Nephron (organoid): ENCODE measurements at regions not wholly inside any gene's neighbourhood (a gene's known extent, or its start where the extent isn't known, plus 50 kb on each side); places are given as distances from the start of the nearest gene placed in this dataset.
"Not testable (repeated sequence)": the region's sequence is repeated elsewhere in the genome, so short reads cannot be mapped to it uniquely, and the experiment has no call there.

ENCODE experiments used
- H3K27ac Mint-ChIP-seq, 3 experiments: 2 replicates each; pipeline ENCODE4 v1.8.0; 2020; ENCODE audit warnings: mixed read lengths in 3 of 3, mild to moderate bottlenecking in 2 of 3, moderate library complexity in 1 of 3
- H3K27me3 Mint-ChIP-seq: 2 replicates; pipeline ENCODE4 v1.8.0; 2021; ENCODE audit warnings: low read depth, mild to moderate bottlenecking, moderate library complexity, mixed read lengths
- H3K36me3 Mint-ChIP-seq: 2 replicates; pipeline ENCODE4 v1.8.0; 2020; ENCODE audit warnings: low read depth, mixed read lengths
- H3K4me1 Mint-ChIP-seq: 2 replicates; pipeline ENCODE4 v1.8.0; 2020; ENCODE audit warnings: mixed read lengths
- H3K4me3 Mint-ChIP-seq, 3 experiments: 2 replicates each; pipeline ENCODE4 v1.8.0; 2020; ENCODE audit warnings: mild to moderate bottlenecking in 3 of 3, mixed read lengths in 3 of 3, moderate library complexity in 2 of 3
- H3K9me3 Mint-ChIP-seq: 2 replicates; pipeline ENCODE4 v1.8.0; 2020; ENCODE audit warnings: mixed read lengths
- CTCF ChIP-seq, 3 experiments: fragments of 200-600 bp; sonication (generic); IDR thresholded peaks; one replicate each; pipeline ENCODE4 v1.5.0; 2021; ENCODE audit warnings: antibody characterized with exemption in 3 of 3; ENCODE audit not compliant: unreplicated experiment in 3 of 3

DNA sequence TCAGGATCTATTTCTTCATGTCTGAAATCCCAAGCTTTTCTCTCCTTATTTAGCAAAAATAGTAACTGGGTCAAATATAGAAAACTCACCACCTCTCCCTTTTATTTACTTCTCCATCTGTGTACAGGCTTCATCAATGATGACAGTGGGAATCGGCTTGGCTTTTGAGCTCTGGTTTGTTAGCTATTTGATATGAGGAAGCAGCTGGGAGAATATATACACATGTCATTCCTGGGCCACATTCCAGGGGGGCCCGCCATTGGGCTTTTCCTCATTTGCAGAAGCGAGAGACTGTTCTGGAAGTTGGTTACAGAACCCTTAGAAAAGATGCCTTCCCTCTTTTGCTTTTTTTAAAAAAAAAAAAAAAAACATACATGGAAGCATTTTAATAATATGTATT lies 107.4 kb upstream of the F9 start:
- no peaks in the 10 kb centered on the region for H3K9me3 Mint-ChIP-seq
- H3K27ac Mint-ChIP-seq = peak overlapping the region; percentile 25 to 73 (median 64)
- H3K27me3 Mint-ChIP-seq = no peaks in the 10 kb centered on the region
- peak overlapping the region in 1 of 3 experiments; percentile 5 for H3K4me3 Mint-ChIP-seq
- no peak for TF ChIP-seq CTCF (IDR thresholded peaks at IDR 0.05; ENCODE audit: unreplicated experiment in 3 of 3)
- H3K36me3 Mint-ChIP-seq = no peaks in the 10 kb centered on the region
- peaks cover 36% of the 10 kb centered on the region for H3K4me1 Mint-ChIP-seq

DNA sequence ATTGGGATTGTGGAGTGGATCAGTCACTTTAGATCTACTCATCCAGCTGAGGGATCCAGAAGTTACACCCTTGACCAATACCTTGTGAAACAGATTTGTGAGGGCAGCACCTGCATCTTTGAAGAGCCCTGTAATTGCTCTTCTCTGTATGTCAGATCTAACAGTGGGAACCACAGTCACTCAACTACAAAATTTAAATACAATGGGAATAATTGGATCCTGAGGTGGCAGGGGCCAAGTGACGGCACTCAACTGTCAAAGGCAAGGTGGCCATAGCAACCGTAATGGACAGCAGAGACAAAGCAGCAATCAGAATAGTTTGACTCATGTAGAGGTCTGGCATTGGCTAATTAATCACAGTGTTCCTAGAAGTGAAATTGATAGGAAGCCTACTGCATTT lies 132.3 kb upstream of the F9 start:
- H3K27ac Mint-ChIP-seq, H3K4me1 Mint-ChIP-seq, H3K4me3 Mint-ChIP-seq, H3K27me3 Mint-ChIP-seq, H3K36me3 Mint-ChIP-seq: not testable (repeated sequence)
- H3K9me3 Mint-ChIP-seq = peaks cover 24% of the 10 kb centered on the region

GRCh38 chrX:139388254-139388653 lies 142.3 kb upstream of the F9 start:
- Mint-ChIP-seq H3K4me3 (no peak overlapping the region), H3K4me1 (no peaks in the 10 kb centered on the region), H3K27ac (no peak overlapping the region), H3K36me3 (no peaks in the 10 kb centered on the region), H3K27me3 (no peaks in the 10 kb centered on the region), H3K9me3 (no peaks in the 10 kb centered on the region)
- no peak for TF ChIP-seq CTCF (IDR thresholded peaks at IDR 0.05; ENCODE audit: unreplicated experiment in 3 of 3)

GRCh38 chrX:139382529-139382928 lies 148.0 kb upstream of the F9 start:
- H3K36me3 Mint-ChIP-seq = no peaks in the 10 kb centered on the region
- no peaks in the 10 kb centered on the region for H3K4me1 Mint-ChIP-seq
- H3K9me3 Mint-ChIP-seq = peaks cover 2% of the 10 kb centered on the region
- H3K4me3 Mint-ChIP-seq = no peak overlapping the region
- no peaks in the 10 kb centered on the region for H3K27me3 Mint-ChIP-seq
- TF ChIP-seq CTCF (IDR thresholded peaks at IDR 0.05; ENCODE audit: unreplicated experiment in 3 of 3) = no peak
- H3K27ac Mint-ChIP-seq = no peak overlapping the region

DNA sequence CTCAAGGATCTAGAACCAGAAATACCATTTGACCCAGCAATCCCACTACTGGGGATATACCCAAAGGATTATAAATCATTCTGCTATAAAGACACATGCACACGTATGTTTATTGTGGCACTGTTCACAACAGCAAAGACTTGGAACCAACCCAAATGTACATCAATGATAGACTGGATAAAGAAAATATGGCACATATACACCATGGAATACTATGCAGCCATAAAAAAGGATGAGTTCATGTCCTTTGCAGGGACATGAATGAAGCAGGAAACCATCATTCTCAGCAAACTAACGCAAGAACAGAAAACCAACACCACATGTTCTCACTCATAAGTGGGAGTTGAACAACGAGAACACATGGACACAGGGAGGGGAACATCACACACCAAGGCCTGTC lies 154.0 kb upstream of the F9 start:
- not testable (repeated sequence) for H3K4me1 Mint-ChIP-seq, H3K9me3 Mint-ChIP-seq, H3K36me3 Mint-ChIP-seq, H3K27me3 Mint-ChIP-seq, H3K27ac Mint-ChIP-seq, H3K4me3 Mint-ChIP-seq

DNA sequence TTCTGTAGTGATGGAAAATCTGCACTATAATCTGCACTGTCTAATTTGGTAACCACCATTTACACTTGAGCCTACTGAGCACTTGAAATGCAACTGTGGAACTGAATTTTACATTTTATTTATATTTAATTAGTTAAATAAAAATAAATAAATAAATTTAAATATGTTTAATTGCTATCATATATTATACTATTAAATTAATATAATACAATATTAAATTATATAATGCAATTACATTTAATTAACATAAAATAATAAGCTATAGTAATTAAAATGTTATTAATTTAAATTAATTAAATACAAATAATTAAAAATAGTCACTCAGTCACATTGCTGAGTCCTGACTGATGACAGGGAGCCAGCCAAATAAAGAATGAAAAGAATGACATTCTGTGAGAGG lies 170.2 kb upstream of the F9 start:
- Mint-ChIP-seq H3K27me3 (no peaks in the 10 kb centered on the region), H3K36me3 (no peaks in the 10 kb centered on the region), H3K4me3 (no peak overlapping the region), H3K9me3 (no peaks in the 10 kb centered on the region), H3K4me1 (no peaks in the 10 kb centered on the region), H3K27ac (no peak overlapping the region)
- TF ChIP-seq CTCF (IDR thresholded peaks at IDR 0.05; ENCODE audit: unreplicated experiment in 3 of 3) = no peak

DNA sequence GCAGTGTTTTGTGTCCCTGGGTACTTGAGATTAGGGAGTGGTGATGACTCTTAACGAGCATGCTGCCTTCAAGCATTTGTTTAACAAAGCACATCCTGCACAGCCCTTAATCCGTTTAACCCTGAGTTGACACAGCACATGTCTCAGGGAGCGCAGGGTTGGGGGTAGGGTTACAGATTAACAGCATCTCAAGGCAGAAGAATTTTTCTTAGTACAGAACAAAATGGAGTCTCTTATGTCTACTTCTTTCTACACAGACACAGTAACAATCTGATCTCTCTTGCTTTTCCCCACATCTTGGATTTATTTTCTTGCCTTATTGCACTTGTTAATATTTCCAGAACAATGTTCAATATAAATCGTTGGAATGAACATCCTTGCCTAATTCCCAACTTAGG lies 187.9 kb upstream of the F9 start:
- H3K4me1 Mint-ChIP-seq, H3K36me3 Mint-ChIP-seq, H3K27ac Mint-ChIP-seq, H3K27me3 Mint-ChIP-seq, H3K9me3 Mint-ChIP-seq, H3K4me3 Mint-ChIP-seq: not testable (repeated sequence)

DNA sequence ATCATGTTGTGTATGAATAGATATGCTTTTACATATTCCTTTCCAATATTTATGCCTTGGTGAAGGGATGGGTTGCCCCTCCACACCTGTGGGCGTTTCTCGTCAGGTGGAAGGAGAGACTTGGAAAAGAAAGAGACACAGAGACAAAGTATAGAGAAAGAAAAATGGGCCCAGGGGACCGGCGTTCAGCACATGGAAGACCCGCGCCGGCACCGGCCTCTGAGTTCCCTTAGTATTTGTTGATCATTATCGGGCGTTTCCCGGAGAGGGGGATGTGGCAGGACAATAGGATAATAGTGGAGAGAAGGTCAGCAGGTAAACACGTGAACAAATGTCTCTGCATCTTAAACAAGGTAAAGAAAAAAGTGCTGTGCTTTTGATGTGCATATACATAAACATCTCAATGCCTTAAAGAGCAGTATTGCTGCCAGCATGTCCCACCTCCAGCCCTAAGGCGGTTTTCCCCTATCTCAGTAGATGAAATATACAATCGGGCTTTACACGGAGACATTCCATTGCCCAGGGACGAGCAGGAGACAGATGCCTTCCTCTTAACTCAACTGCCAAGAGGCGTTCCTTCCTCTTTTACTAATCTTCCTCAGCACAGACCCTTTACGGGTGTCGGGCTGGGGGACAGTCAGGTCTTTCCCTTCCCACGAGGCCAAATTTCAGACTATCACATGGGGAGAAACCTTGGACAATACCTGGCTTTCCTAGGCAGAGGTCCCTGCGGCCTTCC lies 188.5 kb upstream of the F9 start:
- H3K9me3 Mint-ChIP-seq, H3K36me3 Mint-ChIP-seq: not testable (repeated sequence)

More for the DNA sequence above, 188.5 kb upstream of the F9 start:
- Mint-ChIP-seq H3K27ac (peak overlapping the region in 1 of 3 experiments; percentile 23), H3K4me3 (peak overlapping the region in 1 of 3 experiments; percentile 15)
- not testable (repeated sequence) for H3K4me1 Mint-ChIP-seq, H3K27me3 Mint-ChIP-seq
